ENCODE measurements at regions not wholly inside any gene's neighbourhood (a gene's known extent, or its start where the extent isn't known, plus 50 kb on each side); places are given as distances from the start of the nearest gene placed in this dataset.
A peak's percentile ranks its signal among the peaks of the same experiment; 100 is the strongest.

GRCh38 chr11:30741039-30741550 is 154.9 kb upstream of the MPPED2 start:
- DNase-seq (ENCODE audit: low read depth): peak; percentile 54

GRCh38 chr11:30740091-30740490 is 153.9 kb upstream of the MPPED2 start:
- DNase-seq (ENCODE audit: low read depth): no peak

- DNase-seq (ENCODE audit: low read depth): no peak
Measured at GRCh38 chr11:30735946-30736345, 149.8 kb upstream of the MPPED2 start.

- DNase-seq (ENCODE audit: low read depth): no peak
Measured at GRCh38 chr11:30733748-30734147, 147.6 kb upstream of the MPPED2 start.

GRCh38 chr11:30730011-30730410 is 143.9 kb upstream of the MPPED2 start:
- no peak for DNase-seq (ENCODE audit: low read depth)

GRCh38 chr11:30729187-30729713 is 143.1 kb upstream of the MPPED2 start:
- DNase-seq (ENCODE audit: low read depth): no peak

- DNase-seq (ENCODE audit: low read depth): no peak
Measured at GRCh38 chr11:30725645-30726195, 139.6 kb upstream of the MPPED2 start.

- no peak for DNase-seq (ENCODE audit: low read depth)
Measured at GRCh38 chr11:30724274-30724673, 138.1 kb upstream of the MPPED2 start.

GRCh38 chr11:30719371-30719770 is 133.2 kb upstream of the MPPED2 start:
- no peak for DNase-seq (ENCODE audit: low read depth)

GRCh38 chr11:30717641-30718040 is 131.5 kb upstream of the MPPED2 start:
- no peak for DNase-seq (ENCODE audit: low read depth)

- DNase-seq (ENCODE audit: low read depth): no peak
Measured at GRCh38 chr11:30717009-30717408, 130.9 kb upstream of the MPPED2 start.

- DNase-seq (ENCODE audit: low read depth): no peak
Measured at GRCh38 chr11:30712749-30713148, 126.6 kb upstream of the MPPED2 start.

- DNase-seq (ENCODE audit: low read depth): no peak
Measured at GRCh38 chr11:30710221-30710620, 124.1 kb upstream of the MPPED2 start.

GRCh38 chr11:30707110-30707509 is 121.0 kb upstream of the MPPED2 start:
- no peak for DNase-seq (ENCODE audit: low read depth)

GRCh38 chr11:30705913-30706675 is 119.9 kb upstream of the MPPED2 start:
- DNase-seq (ENCODE audit: low read depth): no peak

- DNase-seq (ENCODE audit: low read depth): no peak
Measured at GRCh38 chr11:30698425-30698824, 112.3 kb upstream of the MPPED2 start.

- no peak for DNase-seq (ENCODE audit: low read depth)
Measured at GRCh38 chr11:30697032-30697431, 110.9 kb upstream of the MPPED2 start.

- no peak for DNase-seq (ENCODE audit: low read depth)
Measured at GRCh38 chr11:30684772-30685171, 98.6 kb upstream of the MPPED2 start.

GRCh38 chr11:30683176-30683575 is 97.0 kb upstream of the MPPED2 start:
- peak; percentile 4 for DNase-seq (ENCODE audit: low read depth)

GRCh38 chr11:30666817-30667216 is 80.7 kb upstream of the MPPED2 start:
- no peak for DNase-seq (ENCODE audit: low read depth)

- DNase-seq (ENCODE audit: low read depth): no peak
Measured at GRCh38 chr11:30665067-30665466, 78.9 kb upstream of the MPPED2 start.

- DNase-seq (ENCODE audit: low read depth): no peak
Measured at GRCh38 chr11:30653606-30654005, 67.5 kb upstream of the MPPED2 start.

GRCh38 chr11:30652801-30653200 is 66.6 kb upstream of the MPPED2 start:
- DNase-seq (ENCODE audit: low read depth): no peak

Measured in HT1080 (cell line).